Activated naive CD4-positive, alpha-beta T cell treated with anti-CD3 and anti-CD28 coated beads, Interleukin-2, amount 10 ng/mL, durations not matched to agents 7 days and 5 days (primary cell): ENCODE measurements at regions not wholly inside any gene's neighbourhood (a gene's known extent, or its start where the extent isn't known, plus 50 kb on each side); places are given as distances from the start of the nearest gene placed in this dataset.
"Not testable (repeated sequence)": the region's sequence is repeated elsewhere in the genome, so short reads cannot be mapped to it uniquely, and the experiment has no call there.

ENCODE experiments used
- CTCF ChIA-PET: fragments of 350-600 bp; sonication (Branson Sonifier 250); formaldehyde crosslinking; loops from one replicate; lab custom pipeline; 2021; ENCODE audit warnings: antibody characterized with exemption; lab: Charles Lee
- DNase-seq: peaks from one replicate; pipeline ENCODE4 v3.0.0-alpha.2; 2020
- H3K27ac Mint-ChIP-seq: one replicate; pipeline ENCODE4 v1.8.0; 2021; ENCODE audit warnings: mild to moderate bottlenecking, moderate library complexity, mixed read lengths
- H3K27me3 Mint-ChIP-seq: one replicate; pipeline ENCODE4 v1.8.0; 2021; ENCODE audit warnings: mild to moderate bottlenecking, mixed read lengths
- H3K36me3 Mint-ChIP-seq: one replicate; pipeline ENCODE4 v1.8.0; 2021; ENCODE audit warnings: mixed read lengths
- H3K4me1 Mint-ChIP-seq: one replicate; pipeline ENCODE4 v1.8.0; 2021; ENCODE audit warnings: mixed read lengths
- H3K4me3 Mint-ChIP-seq: one replicate; pipeline ENCODE4 v1.8.0; 2021; ENCODE audit warnings: mild to moderate bottlenecking, moderate library complexity, mixed read lengths
- H3K9me3 Mint-ChIP-seq: one replicate; pipeline ENCODE4 v1.8.0; 2021; ENCODE audit warnings: mixed read lengths

- Mint-ChIP-seq H3K4me1 (no peaks in the 10 kb centered on the region), H3K36me3 (no peaks in the 10 kb centered on the region), H3K4me3 (no peak overlapping the region), H3K27ac (no peak overlapping the region), H3K9me3 (no peaks in the 10 kb centered on the region), H3K27me3 (peaks cover 17% of the 10 kb centered on the region)
- CTCF ChIA-PET: interaction anchor here (1.7 kb wide), 1 partner anchor 27 kb away, joined by 5 read pairs; no protein-coding TSS in a partner anchor
- DNase-seq: no peak
Measured at GRCh38 chr15:79157631-79158592, 67.3 kb upstream of the RASGRF1 start.

GRCh38 chr15:79156704-79157375, 66.3 kb upstream of the RASGRF1 start:
- CTCF ChIA-PET: interaction anchor here (1.7 kb wide), 1 partner anchor 28 kb away, joined by 5 read pairs; no protein-coding TSS in a partner anchor
- DNase-seq: no peak
- no peaks in the 10 kb centered on the region for H3K9me3 Mint-ChIP-seq
- no peak overlapping the region for H3K4me3 Mint-ChIP-seq
- H3K27me3 Mint-ChIP-seq: peaks cover 17% of the 10 kb centered on the region
- no peak overlapping the region for H3K27ac Mint-ChIP-seq
- no peaks in the 10 kb centered on the region for H3K4me1 Mint-ChIP-seq
- no peaks in the 10 kb centered on the region for H3K36me3 Mint-ChIP-seq

- peaks cover 5% of the 10 kb centered on the region for H3K9me3 Mint-ChIP-seq
- no peak overlapping the region for H3K27ac Mint-ChIP-seq
- no peak for DNase-seq
- peaks cover 17% of the 10 kb centered on the region for H3K27me3 Mint-ChIP-seq
- no peaks in the 10 kb centered on the region for H3K4me1 Mint-ChIP-seq
- no peak overlapping the region for H3K4me3 Mint-ChIP-seq
- CTCF ChIA-PET: no interaction called here
- H3K36me3 Mint-ChIP-seq: no peaks in the 10 kb centered on the region
Measured at GRCh38 chr15:79154483-79155135, 64.0 kb upstream of the RASGRF1 start.

- CTCF ChIA-PET, H3K36me3 Mint-ChIP-seq, H3K4me3 Mint-ChIP-seq, H3K27me3 Mint-ChIP-seq, H3K27ac Mint-ChIP-seq, H3K4me1 Mint-ChIP-seq, DNase-seq: not testable (repeated sequence)
- peaks cover 35% of the 10 kb centered on the region for H3K9me3 Mint-ChIP-seq
Measured at GRCh38 chr15:79144290-79144689, 53.7 kb upstream of the RASGRF1 start.

- Mint-ChIP-seq H3K4me1 (no peaks in the 10 kb centered on the region), H3K36me3 (no peaks in the 10 kb centered on the region), H3K27me3 (peaks cover 17% of the 10 kb centered on the region), H3K4me3 (no peak overlapping the region), H3K9me3 (peaks cover 24% of the 10 kb centered on the region), H3K27ac (no peak overlapping the region)
- no peak for DNase-seq
- CTCF ChIA-PET: no interaction called here
Measured at GRCh38 chr15:79140846-79141570, 50.4 kb upstream of the RASGRF1 start.
